K562 (cell line): ENCODE measurements at regions not wholly inside any gene's neighbourhood (a gene's known extent, or its start where the extent isn't known, plus 50 kb on each side); places are given as distances from the start of the nearest gene placed in this dataset.

Source experiments
- ATAC-seq: fragments of 200-7000 bp; cut with Tn5 transposase; 3 replicates; pipeline ENCODE4 v1.9.1; 2020; ENCODE audit warnings: moderate library complexity
- BruUV-seq: library from RNA; stranded (reverse); fragments of 400-500 nt; replicated peaks from 2 replicates; lab custom pipeline; 2021; lab: Mats Ljungman, UMichigan
- CTCF ChIA-PET: fragments of 300-600 bp; formaldehyde crosslinking; extraction: SDS; loops from one replicate; lab custom pipeline; 2021; ENCODE audit warnings: low intra/inter-chr PET ratio; lab: Yijun Ruan, JAX
- POLR2A ChIA-PET: fragments of 300-600, 350-650 bp; sonication (Branson Sonifier 250); formaldehyde crosslinking; extraction: SDS; loops from one replicate; lab custom pipeline; 2021; ENCODE audit warnings: antibody characterized with exemption, inconsistent platforms; lab: Yijun Ruan, JAX
- DNase-seq, 4 experiments: peaks; one replicate each; pipeline versions ENCODE4 v3.0.0 to v3.0.0-alpha.2; 2011 to 2018; ENCODE audit warnings: low spot score in 3 of 4, mixed read lengths in 3 of 4; ENCODE audit errors: extremely low read depth in 1 of 4
- FAIRE-seq: peaks from 2 replicates; lab custom pipeline; 2011; peaks lifted over from hg19 to GRCh38; lab: Jason Lieb, UNC
- H2AFZ ChIP-seq: 2 replicates; pipeline ENCODE4 v1.6.0; 2011; ENCODE audit warnings: low read depth, low read length, control low read depth, inconsistent platforms
- H3K27ac ChIP-seq: fragments of 200-600 bp; 3 replicates; pipeline ENCODE4 v1.8.0; 2011; ENCODE audit warnings: low read depth, mild to moderate bottlenecking, control low read depth, inconsistent platforms, low read length, moderate library complexity, mixed read lengths; ENCODE audit errors: extremely low read depth
- H3K27me3 ChIP-seq, 2 experiments: fragments of 300-600 bp in 1 of 2; 2 replicates in 1 of 2; 3 replicates in 1 of 2; pipeline versions ENCODE4 v1.6.0 to v1.8.0; 2011; ENCODE audit warnings: inconsistent platforms in 2 of 2, low read length in 2 of 2, mild to moderate bottlenecking in 1 of 2, mixed read lengths in 1 of 2, moderate library complexity in 1 of 2; ENCODE audit not compliant: control insufficient read depth in 2 of 2, insufficient read depth in 2 of 2
- H3K36me3 ChIP-seq: fragments of 300-600 bp; 3 replicates; pipeline ENCODE4 v1.8.0; 2011; ENCODE audit warnings: mild to moderate bottlenecking, low read length, inconsistent platforms; ENCODE audit not compliant: control insufficient read depth, insufficient read depth
- H3K4me1 ChIP-seq, 2 experiments: fragments of 200-600 bp in 1 of 2; replicated peaks in 1 of 2; 2 replicates in 1 of 2; 3 replicates in 1 of 2; pipeline versions ENCODE4 v1.5.1 to v1.8.0; 2011; ENCODE audit warnings: inconsistent platforms in 2 of 2, low read length in 2 of 2, mild to moderate bottlenecking in 1 of 2, mixed read lengths in 1 of 2, moderate library complexity in 1 of 2; ENCODE audit not compliant: control insufficient read depth in 2 of 2, insufficient read depth in 2 of 2
- H3K4me2 ChIP-seq: 2 replicates; pipeline ENCODE4 v1.6.1; 2011; ENCODE audit warnings: low read length, control low read depth, inconsistent platforms, mixed read lengths; ENCODE audit not compliant: insufficient read depth
- H3K4me3 ChIP-seq: fragments of 200-600 bp; sonication (generic), shearing (Covaris generic); 2 replicates; pipeline ENCODE4 v1.5.1; 2016; ENCODE audit warnings: control low read depth, inconsistent platforms
- H3K79me2 ChIP-seq: fragments of 200-600 bp; 3 replicates; pipeline ENCODE4 v1.8.0; 2011; ENCODE audit warnings: low read length, inconsistent platforms; ENCODE audit not compliant: control insufficient read depth, insufficient read depth
- H3K9ac ChIP-seq, 2 experiments: 2 replicates each; pipeline versions ENCODE4 v1.6.0 to v1.6.1; 2011; ENCODE audit warnings: low read depth in 2 of 2, low read length in 2 of 2, control low read depth in 1 of 2, inconsistent platforms in 1 of 2, mild to moderate bottlenecking in 1 of 2, mixed read lengths in 1 of 2; ENCODE audit not compliant: insufficient read depth in 1 of 2
- H3K9me1 ChIP-seq: one replicate; pipeline ENCODE4 v1.6.0; 2011; ENCODE audit warnings: inconsistent platforms, mild to moderate bottlenecking, low read length, moderate library complexity; ENCODE audit not compliant: control insufficient read depth, insufficient read depth
- H3K9me3 ChIP-seq: replicated peaks from 2 replicates; pipeline ENCODE4 v1.5.1; 2011; ENCODE audit warnings: low read depth, low read length, inconsistent platforms; ENCODE audit not compliant: control insufficient read depth, insufficient read depth
- H4K20me1 ChIP-seq: replicated peaks from 2 replicates; pipeline ENCODE4 v1.6.1; 2011; ENCODE audit warnings: low read length, inconsistent platforms, mixed read lengths; ENCODE audit not compliant: control insufficient read depth, insufficient read depth
- ARID1B ChIP-seq: fragments of 450-650 bp; IDR thresholded peaks from 2 replicates; pipeline ENCODE4 v1.6.1; 2016; ENCODE audit warnings: antibody characterized with exemption, mild to moderate bottlenecking, inconsistent platforms
- ATF7 ChIP-seq: fragments of 450-650 bp; IDR thresholded peaks from 2 replicates; pipeline ENCODE4 v1.7.1; 2014; ENCODE audit warnings: mild to moderate bottlenecking, moderate library complexity
- NCOR1 ChIP-seq: fragments of 450-650 bp; IDR thresholded peaks from 2 replicates; pipeline ENCODE4 v1.6.1; 2016; ENCODE audit warnings: mild to moderate bottlenecking, moderate library complexity
- PHF20 ChIP-seq: fragments of 450-650 bp; IDR thresholded peaks from 2 replicates; pipeline ENCODE4 v1.6.1; 2018; ENCODE audit not compliant: partially characterized antibody
- PYGO2 ChIP-seq: fragments of 450-650 bp; IDR thresholded peaks from 2 replicates; pipeline ENCODE4 v1.6.1; 2016; ENCODE audit warnings: mild to moderate bottlenecking, missing genetic modification characterization, moderate library complexity, missing compliant biosample characterization
- RBM25 ChIP-seq: fragments of 200-400 bp; formaldehyde crosslinking; IDR thresholded peaks from 2 replicates; pipeline ENCODE4 v1.6.1; 2018; ENCODE audit warnings: low read length, low read depth, moderate library complexity; ENCODE audit not compliant: severe bottlenecking
- TCF7L2 ChIP-seq: fragments of 150-350 bp; IDR thresholded peaks from 2 replicates; pipeline ENCODE4 v1.6.1; 2016; ENCODE audit warnings: low read depth, mild to moderate bottlenecking, low read length, moderate library complexity
- USF1 ChIP-seq: sonication (generic); formaldehyde crosslinking; IDR thresholded peaks from 2 replicates; pipeline ENCODE4 v1.9.0; 2022; ENCODE audit warnings: mild to moderate bottlenecking, missing genetic modification reagents
- ZNF282 ChIP-seq: sonication (generic); formaldehyde crosslinking; IDR thresholded peaks from 2 replicates; pipeline ENCODE4 v1.8.1; 2023; ENCODE audit warnings: missing genetic modification reagents
- ZNF644 ChIP-seq: fragments of 200-800 bp; sonication (Bioruptor generic); IDR thresholded peaks from 2 replicates; pipeline ENCODE4 v1.6.1; 2016; ENCODE audit warnings: low read depth, missing genetic modification characterization, missing compliant biosample characterization
- WGBS: fragments of 100-300 bp; shearing (Covaris generic); methylation state at CpG from one replicate; pipeline ENCODE4 v1.1.6; 2016; ENCODE audit warnings: low coverage, mixed read lengths; ENCODE audit not compliant: insufficient coverage; ENCODE audit errors: missing lambda C conversion rate; 5-methylcytosine and 5-hydroxymethylcytosine counted together
- in situ Hi-C: fragments of 300-500 bp; cut with MboI; formaldehyde crosslinking; loops from 4 replicates; pipeline ENCODE4 v1.15.0; 2018; ENCODE audit warnings: inconsistent platforms, mixed read lengths
- intact Hi-C: fragments of 100-400 bp; cut with micrococcal nuclease; formaldehyde crosslinking; loops from 2 replicates; pipeline ENCODE4 v1.14.2; 2022

GRCh38 chr21:25338415-25338814, 268.9 kb downstream of the MRPL39 start:
- in situ Hi-C loops = no loop called here
- FAIRE-seq = no peak
- ATAC-seq = no peak
- Histone ChIP-seq H3K79me2 (no peaks in the 10 kb centered on the region), H3K9ac (no peak overlapping the region), H3K4me2 (no peak overlapping the region), H2AFZ (no peak overlapping the region), H3K27ac (no peak overlapping the region), H4K20me1 (no peaks in the 10 kb centered on the region), H3K9me3 (no peaks in the 10 kb centered on the region), H3K27me3 (no peaks in the 10 kb centered on the region), H3K9me1 (no peaks in the 10 kb centered on the region), H3K4me3 (no peak overlapping the region), H3K36me3 (no peaks in the 10 kb centered on the region), H3K4me1 (no peaks in the 10 kb centered on the region)
- WGBS = 2% methylated on average over 5 of the region's 5 CpGs
- ChIA-PET POLR2A (no interaction called here), CTCF (no interaction called here)
- intact Hi-C loops = no loop called here
- BruUV-seq = no TSS peak
- no peak for TF ChIP-seq RBM25
- no peak for TF ChIP-seq ZNF644 (tag)
- no peak for TF ChIP-seq TCF7L2
- TF ChIP-seq PYGO2 = no peak
- TF ChIP-seq USF1 (CRISPR knock-in tag) = no peak
- TF ChIP-seq ARID1B = no peak
- TF ChIP-seq ZNF282 (CRISPR knock-in tag) = no peak
- TF ChIP-seq NCOR1 = no peak
- TF ChIP-seq PHF20 = no peak
- TF ChIP-seq ATF7 = no peak
- no peak for DNase-seq
